GM20431 (cell line): ENCODE measurements at regions not wholly inside any gene's neighbourhood (a gene's known extent, or its start where the extent isn't known, plus 50 kb on each side); places are given as distances from the start of the nearest gene placed in this dataset.
"Not testable (repeated sequence)": the region's sequence is repeated elsewhere in the genome, so short reads cannot be mapped to it uniquely, and the experiment has no call there.

Source experiments
- in situ Hi-C: fragments of 300-500 bp; cut with MseI, MboI; formaldehyde crosslinking; loops from one replicate; pipeline ENCODE4 v1.15.0; 2020; ENCODE audit warnings: low sequenced_read_pairs; ENCODE audit not compliant: unreplicated experiment

- in situ Hi-C loops: loop anchor here (25.0 kb wide), 1 partner anchor 577 kb away; no protein-coding TSS in a partner anchor
These were observed 494.2 kb downstream of the FAM181B start for GRCh38 chr11:82239498-82239897.

- in situ Hi-C loops: loop anchor here (25.0 kb wide), 1 partner anchor 572 kb away; no protein-coding TSS in a partner anchor
These were observed 499.4 kb downstream of the FAM181B start for GRCh38 chr11:82234256-82234655.

- in situ Hi-C loops: loop anchor here (25.0 kb wide), 1 partner anchor 571 kb away; no protein-coding TSS in a partner anchor
These were observed 500.5 kb downstream of the FAM181B start for GRCh38 chr11:82233201-82233600.

DNA sequence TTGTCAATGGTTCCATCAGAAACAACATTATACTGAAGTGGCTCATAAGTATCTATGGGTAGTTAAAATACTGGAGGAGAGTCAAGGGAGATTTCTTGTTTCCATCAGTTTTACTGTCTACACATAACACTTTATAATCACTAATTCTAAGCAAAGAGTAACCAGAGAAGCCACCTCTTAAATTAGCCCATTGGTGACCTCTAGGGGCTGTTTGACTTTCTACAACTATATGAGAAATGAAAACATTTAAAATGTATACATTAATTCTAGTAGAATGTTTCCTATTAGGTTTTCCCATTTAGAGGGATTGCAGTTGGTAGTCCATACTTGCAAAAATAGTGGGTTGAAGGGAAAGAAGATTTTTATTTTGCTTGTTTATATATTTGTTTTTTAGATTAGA lies 504.3 kb downstream of the FAM181B start:
- in situ Hi-C loops: loop anchor here (25.0 kb wide), 1 partner anchor 567 kb away; no protein-coding TSS in a partner anchor

DNA sequence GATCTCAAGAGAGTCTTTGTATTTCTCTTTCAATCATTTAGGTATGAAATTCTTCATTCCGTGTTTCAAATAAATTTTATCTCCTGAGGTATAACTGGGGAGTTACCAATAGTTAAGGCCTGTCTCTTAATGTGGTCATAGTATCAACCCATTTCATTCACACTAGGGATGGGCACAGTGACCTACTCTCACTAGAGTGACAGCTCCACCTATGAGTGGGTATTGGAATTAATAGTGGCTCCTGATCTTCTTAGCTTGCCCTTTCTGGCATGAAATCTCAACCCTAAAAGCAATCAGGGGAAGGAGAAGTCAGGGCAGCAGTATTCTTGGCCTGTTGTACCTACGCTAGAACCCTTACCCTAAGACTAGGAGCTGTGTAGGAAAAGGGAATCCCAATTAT lies 507.7 kb downstream of the FAM181B start:
- in situ Hi-C loops: loop anchor here (25.0 kb wide), 1 partner anchor 564 kb away; no protein-coding TSS in a partner anchor

GRCh38 chr11:82225502-82225901 lies 508.2 kb downstream of the FAM181B start:
- in situ Hi-C loops: loop anchor here (25.0 kb wide), 1 partner anchor 563 kb away; no protein-coding TSS in a partner anchor

DNA sequence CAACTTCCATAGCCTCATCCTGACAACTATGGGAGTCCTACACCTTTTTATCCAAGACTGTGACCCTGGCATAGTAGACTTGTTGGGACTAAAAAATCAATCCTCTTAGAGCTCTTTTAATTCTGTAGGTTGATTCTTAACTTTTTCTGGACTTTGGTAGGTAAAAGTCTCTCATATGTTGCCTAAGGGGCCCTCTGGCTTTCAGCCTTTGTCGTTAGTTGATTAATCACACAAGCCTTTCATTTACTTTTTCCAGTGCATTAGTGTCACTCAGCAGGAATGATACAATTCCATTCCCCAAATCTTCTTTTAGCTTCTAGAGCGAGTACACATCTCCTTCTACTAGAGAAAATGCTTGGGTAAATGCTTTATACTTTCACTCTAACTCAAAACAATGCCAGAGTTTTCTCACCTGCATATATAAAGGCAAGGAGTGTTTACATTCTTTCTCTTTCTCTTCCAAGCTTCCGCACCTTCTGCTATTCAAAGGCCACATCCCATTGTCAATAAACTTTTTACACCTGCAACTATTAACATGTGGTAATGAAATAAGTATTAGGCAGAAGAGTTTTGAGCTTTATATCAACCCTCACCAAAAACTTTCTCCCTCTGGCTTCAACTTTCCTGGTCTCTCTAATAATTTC lies 516.6 kb downstream of the FAM181B start:
- in situ Hi-C loops: no loop called here

- in situ Hi-C loops: no loop called here
These were observed 523.7 kb downstream of the FAM181B start for GRCh38 chr11:82210011-82210410.

DNA sequence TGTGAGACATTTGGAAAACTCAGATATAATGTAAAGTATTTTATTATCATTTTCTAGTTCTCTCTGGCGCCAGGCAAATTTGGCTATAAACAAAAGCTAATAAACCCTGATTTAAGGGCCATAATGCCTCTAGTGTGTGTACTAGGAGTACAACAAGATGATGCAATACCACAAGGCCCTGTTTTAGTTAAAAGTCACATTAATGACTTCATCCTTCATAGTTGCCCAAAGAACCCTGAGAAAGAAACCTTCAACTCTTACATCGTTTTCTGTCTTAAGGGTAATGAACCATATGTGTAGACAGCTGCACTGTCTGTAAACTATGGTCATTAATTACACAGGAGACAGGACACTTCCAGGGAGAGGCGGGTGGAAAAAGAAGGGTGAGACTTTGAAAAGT lies 538.4 kb downstream of the FAM181B start:
- in situ Hi-C loops: no loop called here

DNA sequence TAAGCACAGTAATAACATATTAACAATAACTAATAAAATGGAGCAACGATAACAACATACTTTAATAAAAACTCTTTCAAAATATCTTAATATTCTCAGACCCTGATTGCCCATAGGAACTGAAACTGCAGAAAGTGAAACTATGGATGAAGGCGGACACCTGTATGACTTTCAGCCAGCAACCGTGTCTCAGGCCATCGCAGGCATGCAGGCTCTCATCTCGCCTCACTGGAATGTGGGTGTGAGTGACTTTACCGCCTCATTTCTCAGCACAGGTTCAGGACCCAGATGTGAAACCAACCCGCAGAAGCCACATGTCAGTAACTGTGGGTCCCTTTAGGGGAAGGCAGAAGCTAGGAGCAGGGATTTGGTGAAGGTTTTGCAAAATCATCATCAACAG lies 539.1 kb downstream of the FAM181B start:
- in situ Hi-C loops: no loop called here

DNA sequence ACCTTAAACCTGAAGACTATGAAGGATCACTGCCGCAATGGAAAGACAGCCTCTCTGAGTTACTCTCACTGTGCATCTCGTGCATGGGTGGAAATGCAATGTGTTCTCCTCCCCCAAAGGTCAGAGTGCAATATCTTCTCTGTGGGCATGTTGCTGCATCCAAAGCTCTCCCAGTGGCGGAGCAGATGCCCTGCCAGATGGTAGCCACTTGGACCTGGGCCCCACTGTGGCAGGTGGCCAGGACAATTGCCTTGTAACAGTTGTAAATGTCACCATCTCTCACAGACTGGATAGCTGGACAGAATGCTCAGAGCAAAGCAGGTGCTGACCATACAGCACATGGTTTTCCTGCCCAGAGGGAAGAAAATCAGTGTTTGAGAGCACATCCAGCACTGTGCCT lies 542.0 kb downstream of the FAM181B start:
- in situ Hi-C loops: no loop called here

DNA sequence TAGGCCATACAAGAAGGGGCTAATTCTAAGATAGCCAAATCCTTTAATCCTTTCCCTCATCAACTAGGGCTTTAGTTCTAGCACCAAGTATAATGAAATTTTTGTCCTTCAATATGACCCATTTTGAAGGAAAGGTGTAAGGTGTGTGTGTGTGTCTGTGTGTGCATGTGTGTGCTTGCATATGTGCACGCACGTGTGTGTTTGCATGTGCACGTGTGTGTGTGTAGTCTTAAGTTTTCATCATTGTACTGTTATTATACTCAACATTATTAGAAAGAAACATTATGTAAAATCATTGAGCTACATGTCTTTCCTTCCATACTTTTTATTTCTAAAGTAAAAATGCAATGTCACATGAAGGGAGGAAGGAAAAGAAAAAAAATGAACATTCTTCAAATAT lies 547.7 kb downstream of the FAM181B start:
- in situ Hi-C loops: no loop called here

DNA sequence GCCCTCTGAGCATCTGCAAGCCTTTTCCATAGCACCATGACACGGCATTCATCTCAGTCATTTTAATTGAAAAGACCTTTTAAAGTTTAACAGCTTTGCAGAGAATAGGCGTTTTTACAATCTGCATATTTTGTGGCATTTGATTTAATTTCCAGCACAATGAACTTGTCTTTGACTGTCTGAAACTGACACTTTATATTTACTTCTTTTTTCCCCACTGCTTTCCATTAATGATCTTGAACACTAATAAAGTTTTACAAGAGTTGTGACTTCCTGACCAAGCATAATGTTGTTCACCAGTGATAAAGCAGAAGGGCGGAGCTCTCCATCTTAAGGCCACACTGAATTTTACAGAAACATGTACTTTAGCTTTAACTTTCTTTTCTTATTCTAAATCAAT lies 548.7 kb downstream of the FAM181B start:
- in situ Hi-C loops: no loop called here

- in situ Hi-C loops: no loop called here
These were observed 550.3 kb downstream of the FAM181B start for GRCh38 chr11:82183346-82183745.

GRCh38 chr11:82182697-82183096 lies 551.0 kb downstream of the FAM181B start:
- in situ Hi-C loops: not testable (repeated sequence)

- in situ Hi-C loops: not testable (repeated sequence)
These were observed 551.9 kb downstream of the FAM181B start for GRCh38 chr11:82181796-82182195.

DNA sequence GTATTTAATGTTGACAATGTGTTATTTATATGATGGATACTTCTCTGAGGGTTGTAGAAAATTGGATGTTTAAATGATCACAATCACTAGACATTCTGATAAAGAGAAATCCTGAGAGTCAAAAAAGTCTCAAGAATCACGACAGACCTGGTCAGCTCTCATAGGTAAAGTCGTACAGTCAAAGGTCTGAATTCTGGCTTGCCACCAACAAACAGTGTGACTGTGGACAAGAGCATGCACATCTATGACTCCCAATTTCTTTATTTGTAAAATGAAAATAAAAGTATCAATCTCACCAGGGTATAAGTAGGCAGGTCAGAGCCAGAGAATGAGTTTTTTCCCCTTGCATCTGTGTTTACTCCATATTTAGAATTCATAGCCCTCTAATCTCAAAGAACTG lies 556.7 kb downstream of the FAM181B start:
- in situ Hi-C loops: no loop called here

GRCh38 chr11:82176365-82176764 lies 557.3 kb downstream of the FAM181B start:
- in situ Hi-C loops: no loop called here

DNA sequence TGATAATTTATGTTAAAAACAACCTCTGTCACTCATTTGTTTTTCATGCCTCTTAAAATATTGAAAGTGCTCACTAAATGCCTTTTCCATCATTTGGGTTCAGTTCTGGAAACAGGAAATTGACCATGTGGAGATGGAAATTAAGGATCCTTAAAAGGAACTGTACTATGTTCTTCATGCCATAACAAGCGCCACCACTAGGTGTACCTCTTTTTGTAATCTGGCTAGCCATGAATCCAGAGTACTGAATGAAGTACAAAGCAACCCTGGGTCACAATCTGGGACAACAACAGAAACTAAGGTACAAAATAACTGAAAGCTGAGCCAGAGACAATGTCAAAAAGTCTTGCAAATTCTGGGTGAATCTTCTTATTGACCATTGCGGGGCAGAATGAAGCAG lies 559.1 kb downstream of the FAM181B start:
- in situ Hi-C loops: no loop called here

DNA sequence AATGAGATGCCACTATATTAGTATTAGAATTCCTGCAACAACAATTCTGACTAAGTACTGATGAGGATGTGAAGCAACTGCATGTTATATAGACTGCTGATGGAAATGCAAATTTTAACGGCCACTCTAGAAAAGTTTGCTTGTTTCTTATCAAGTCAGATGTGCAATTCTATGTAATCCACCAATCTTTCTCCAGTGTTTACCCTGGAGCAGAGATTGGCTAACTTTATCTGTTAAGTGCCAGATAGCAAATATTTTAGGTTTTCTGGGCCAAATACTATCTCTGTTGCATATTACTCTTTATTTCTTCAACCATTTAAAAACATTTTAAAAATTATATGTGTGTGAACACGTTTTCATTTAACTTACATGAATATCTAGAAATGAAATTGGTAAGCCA lies 586.9 kb downstream of the FAM181B start:
- in situ Hi-C loops: no loop called here

DNA sequence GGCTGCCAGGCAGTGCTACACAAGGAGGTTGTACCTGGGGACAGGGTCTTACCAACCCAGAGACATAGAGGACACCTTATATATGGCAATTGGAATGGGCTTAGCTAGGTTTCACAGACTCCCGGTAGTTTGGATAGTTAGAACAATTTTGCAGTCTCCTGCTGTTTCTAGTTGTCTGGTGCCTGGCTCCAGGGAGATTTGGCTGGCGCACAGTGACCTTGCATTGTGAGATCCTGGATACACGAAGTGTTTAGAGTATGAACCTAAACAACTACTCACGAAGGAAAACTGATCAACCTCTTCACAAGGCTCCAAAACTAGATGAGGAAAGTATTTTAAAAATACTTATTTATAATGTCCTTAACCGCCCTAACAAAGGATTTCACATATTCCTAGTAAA lies 614.7 kb downstream of the FAM181B start:
- in situ Hi-C loops: no loop called here

DNA sequence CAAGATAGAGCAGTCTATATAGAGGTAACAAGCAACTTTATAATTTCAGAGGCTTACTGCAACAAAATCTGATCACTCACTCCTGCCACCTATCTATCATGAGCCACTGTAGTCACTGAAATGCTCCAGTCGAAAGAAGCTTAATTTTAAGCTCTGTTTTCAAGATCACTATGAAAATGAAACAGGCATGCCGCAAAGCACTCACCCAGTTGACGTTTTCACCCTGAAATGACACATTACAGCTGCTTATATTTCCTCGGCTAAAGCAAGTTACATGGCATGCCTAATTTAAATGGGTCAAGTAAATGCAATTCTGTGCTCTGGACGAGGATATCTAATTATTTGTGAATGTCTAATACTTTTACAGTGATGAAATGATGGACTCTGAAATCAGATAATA lies 616.3 kb downstream of the FAM181B start:
- in situ Hi-C loops: no loop called here
